ENCODE measurements at regions not wholly inside any gene's neighbourhood (a gene's known extent, or its start where the extent isn't known, plus 50 kb on each side); places are given as distances from the start of the nearest gene placed in this dataset.

GRCh38 chr14:61870163-61870562 is 107.9 kb downstream of the SNAPC1 start:
- TF ChIP-seq CTCF (IDR thresholded peaks at IDR 0.05) = no peak
- TF ChIP-seq POLR2AphosphoS5 (IDR thresholded peaks at IDR 0.05; ENCODE audit: insufficient read depth in 1 of 2, low read depth in 1 of 2) = no peak

All from vagina (tissue), 2 donors.